Glutamatergic neuron (in vitro differentiated cells): ENCODE measurements at regions not wholly inside any gene's neighbourhood (a gene's known extent, or its start where the extent isn't known, plus 50 kb on each side); places are given as distances from the start of the nearest gene placed in this dataset.

ENCODE experiments used
- DNase-seq: peaks from one replicate; pipeline ENCODE4 v3.0.0; 2022
- H3K27ac Mint-ChIP-seq: one replicate; pipeline ENCODE4 v1.8.0; 2020; ENCODE audit warnings: mild to moderate bottlenecking, mixed read lengths, inconsistent platforms; ENCODE audit not compliant: unreplicated experiment
- H3K27me3 Mint-ChIP-seq: one replicate; pipeline ENCODE4 v1.8.0; 2020; ENCODE audit warnings: mild to moderate bottlenecking, moderate library complexity, mixed read lengths, inconsistent platforms; ENCODE audit not compliant: unreplicated experiment
- H3K36me3 Mint-ChIP-seq: one replicate; pipeline ENCODE4 v1.8.0; 2020; ENCODE audit warnings: mild to moderate bottlenecking, mixed read lengths, inconsistent platforms; ENCODE audit not compliant: unreplicated experiment
- H3K4me1 Mint-ChIP-seq: one replicate; pipeline ENCODE4 v1.8.0; 2020; ENCODE audit warnings: mild to moderate bottlenecking, low read depth, mixed read lengths, inconsistent platforms; ENCODE audit not compliant: unreplicated experiment
- H3K4me3 Mint-ChIP-seq: one replicate; pipeline ENCODE4 v1.8.0; 2020; ENCODE audit warnings: mild to moderate bottlenecking, mixed read lengths, inconsistent platforms; ENCODE audit not compliant: unreplicated experiment
- H3K9me3 Mint-ChIP-seq: one replicate; pipeline ENCODE4 v1.8.0; 2020; ENCODE audit warnings: mild to moderate bottlenecking, moderate library complexity, mixed read lengths, inconsistent platforms; ENCODE audit not compliant: unreplicated experiment
- TF ChIP-seq, protein P1 (sequence below): fragments of 200-600 bp; sonication (generic); IDR thresholded peaks from one replicate; pipeline ENCODE4 v1.5.0; 2021; ENCODE audit not compliant: partially characterized antibody, unreplicated experiment

DNA sequence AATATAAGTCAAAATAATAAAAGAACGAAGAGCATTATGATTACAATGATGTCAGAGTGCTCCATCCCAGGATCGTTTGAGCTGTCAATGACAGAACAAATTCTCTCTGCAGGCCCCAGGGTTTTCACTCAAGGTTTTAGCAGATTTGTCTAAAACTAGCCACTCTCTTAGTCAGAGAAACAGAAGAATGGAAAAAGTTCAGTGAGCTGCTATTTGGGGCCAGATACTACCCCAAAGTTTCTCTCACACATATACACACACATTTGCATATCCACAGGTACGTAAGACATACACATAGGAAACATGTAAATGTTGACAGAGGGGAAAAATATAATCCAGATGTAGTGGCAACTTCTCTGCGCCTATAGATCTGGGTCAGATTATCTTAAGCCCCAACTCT, 76.3 kb upstream of the SEMA6A start:
- H3K36me3 Mint-ChIP-seq = no peaks in the 10 kb centered on the region
- DNase-seq = no peak
- TF ChIP-seq, protein P1, sequence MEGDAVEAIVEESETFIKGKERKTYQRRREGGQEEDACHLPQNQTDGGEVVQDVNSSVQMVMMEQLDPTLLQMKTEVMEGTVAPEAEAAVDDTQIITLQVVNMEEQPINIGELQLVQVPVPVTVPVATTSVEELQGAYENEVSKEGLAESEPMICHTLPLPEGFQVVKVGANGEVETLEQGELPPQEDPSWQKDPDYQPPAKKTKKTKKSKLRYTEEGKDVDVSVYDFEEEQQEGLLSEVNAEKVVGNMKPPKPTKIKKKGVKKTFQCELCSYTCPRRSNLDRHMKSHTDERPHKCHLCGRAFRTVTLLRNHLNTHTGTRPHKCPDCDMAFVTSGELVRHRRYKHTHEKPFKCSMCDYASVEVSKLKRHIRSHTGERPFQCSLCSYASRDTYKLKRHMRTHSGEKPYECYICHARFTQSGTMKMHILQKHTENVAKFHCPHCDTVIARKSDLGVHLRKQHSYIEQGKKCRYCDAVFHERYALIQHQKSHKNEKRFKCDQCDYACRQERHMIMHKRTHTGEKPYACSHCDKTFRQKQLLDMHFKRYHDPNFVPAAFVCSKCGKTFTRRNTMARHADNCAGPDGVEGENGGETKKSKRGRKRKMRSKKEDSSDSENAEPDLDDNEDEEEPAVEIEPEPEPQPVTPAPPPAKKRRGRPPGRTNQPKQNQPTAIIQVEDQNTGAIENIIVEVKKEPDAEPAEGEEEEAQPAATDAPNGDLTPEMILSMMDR = no peak
- H3K4me3 Mint-ChIP-seq = no peak overlapping the region
- H3K4me1 Mint-ChIP-seq = peaks cover 24% of the 10 kb centered on the region
- H3K27me3 Mint-ChIP-seq = no peaks in the 10 kb centered on the region
- no peak overlapping the region for H3K27ac Mint-ChIP-seq
- no peaks in the 10 kb centered on the region for H3K9me3 Mint-ChIP-seq

- Mint-ChIP-seq H3K27ac (no peak overlapping the region), H3K4me3 (no peak overlapping the region), H3K36me3 (no peaks in the 10 kb centered on the region), H3K27me3 (no peaks in the 10 kb centered on the region), H3K4me1 (peaks cover 24% of the 10 kb centered on the region), H3K9me3 (no peaks in the 10 kb centered on the region)
- DNase-seq = no peak
- TF ChIP-seq, protein P1 = no peak
Observed at GRCh38 chr5:116650544-116650943, 75.9 kb upstream of the SEMA6A start.

DNA sequence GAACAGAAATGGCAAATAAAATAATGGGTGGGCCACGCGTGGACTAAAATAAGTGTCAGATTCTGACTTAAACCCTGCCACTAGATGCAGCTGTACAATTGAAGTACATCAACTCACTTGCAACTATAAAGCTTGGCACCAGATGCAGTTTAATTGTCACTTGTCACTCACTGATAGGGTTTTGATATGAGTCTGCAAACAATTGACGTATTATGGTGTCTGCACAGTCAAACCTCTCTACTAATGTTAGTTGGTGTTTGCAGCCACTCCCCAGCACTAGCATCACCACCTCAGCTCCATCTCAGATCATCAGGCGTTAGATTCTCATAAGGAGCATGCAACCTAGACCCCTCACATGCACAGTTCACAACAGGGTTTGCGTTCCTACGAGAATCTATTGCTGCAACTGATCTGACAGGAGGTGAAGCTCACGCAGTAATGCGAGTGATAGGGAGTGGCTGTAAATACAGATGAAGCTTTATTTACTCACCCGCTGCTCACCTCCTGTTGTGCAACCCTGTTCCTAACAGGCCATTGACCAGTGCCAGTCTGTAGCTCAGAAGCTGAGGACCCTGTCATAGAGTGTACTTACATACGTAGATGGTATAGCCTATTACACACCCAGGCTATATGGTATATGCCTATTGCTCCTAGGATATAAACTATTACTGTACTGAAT, 72.1 kb upstream of the SEMA6A start:
- H3K4me3 Mint-ChIP-seq = no peak overlapping the region
- DNase-seq = no peak
- peaks cover 4% of the 10 kb centered on the region for H3K4me1 Mint-ChIP-seq
- H3K9me3 Mint-ChIP-seq = no peaks in the 10 kb centered on the region
- TF ChIP-seq, protein P1 = no peak
- no peak overlapping the region for H3K27ac Mint-ChIP-seq
- no peaks in the 10 kb centered on the region for H3K36me3 Mint-ChIP-seq
- no peaks in the 10 kb centered on the region for H3K27me3 Mint-ChIP-seq

GRCh38 chr5:116645627-116646026, 71.0 kb upstream of the SEMA6A start:
- H3K27me3 Mint-ChIP-seq = no peaks in the 10 kb centered on the region
- H3K4me3 Mint-ChIP-seq = no peak overlapping the region
- DNase-seq = no peak
- TF ChIP-seq, protein P1 = no peak
- no peaks in the 10 kb centered on the region for H3K9me3 Mint-ChIP-seq
- H3K4me1 Mint-ChIP-seq = no peaks in the 10 kb centered on the region
- no peaks in the 10 kb centered on the region for H3K36me3 Mint-ChIP-seq
- no peak overlapping the region for H3K27ac Mint-ChIP-seq

DNA sequence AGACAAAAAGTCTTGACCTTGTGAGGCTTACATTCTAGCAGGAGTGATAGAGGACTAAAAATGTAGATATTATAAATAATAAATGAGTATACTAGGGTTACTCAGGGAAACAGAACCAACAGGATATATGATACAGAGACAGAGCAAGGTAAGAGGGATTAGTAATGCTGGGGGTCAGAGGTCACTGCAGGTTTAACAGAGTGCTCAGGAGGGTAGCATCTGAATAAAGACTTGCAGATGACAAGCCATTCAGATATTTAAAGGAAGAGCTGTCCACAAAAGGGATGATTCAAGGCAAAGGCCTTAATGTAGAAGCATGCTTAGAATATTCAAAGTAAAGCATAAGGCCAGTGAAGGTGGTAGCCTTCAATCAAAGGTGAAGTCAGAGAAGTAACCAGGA, 65.6 kb upstream of the SEMA6A start:
- no peak overlapping the region for H3K27ac Mint-ChIP-seq
- peaks cover 2% of the 10 kb centered on the region for H3K9me3 Mint-ChIP-seq
- H3K27me3 Mint-ChIP-seq = no peaks in the 10 kb centered on the region
- peaks cover 7% of the 10 kb centered on the region for H3K36me3 Mint-ChIP-seq
- no peak overlapping the region for H3K4me3 Mint-ChIP-seq
- TF ChIP-seq, protein P1 = no peak
- peaks cover 10% of the 10 kb centered on the region for H3K4me1 Mint-ChIP-seq
- DNase-seq = no peak
